Ectodermal cell (in vitro differentiated cells): ENCODE measurements at regions not wholly inside any gene's neighbourhood (a gene's known extent, or its start where the extent isn't known, plus 50 kb on each side); places are given as distances from the start of the nearest gene placed in this dataset.

Experiments
- H3K27ac ChIP-seq: 2 replicates; pipeline ENCODE4 v1.7.0; 2013; ENCODE audit warnings: mild to moderate bottlenecking, low read depth, low read length; ENCODE audit not compliant: insufficient read depth, poor library complexity, severe bottlenecking
- H3K27me3 ChIP-seq: 2 replicates; pipeline ENCODE4 v1.7.0; 2013; ENCODE audit warnings: mild to moderate bottlenecking, low read length; ENCODE audit not compliant: insufficient read depth, control insufficient read depth, poor library complexity, severe bottlenecking
- H3K36me3 ChIP-seq: one replicate; pipeline ENCODE4 v1.7.0; 2013; ENCODE audit warnings: low read length; ENCODE audit not compliant: control insufficient read depth, insufficient read depth
- H3K4me1 ChIP-seq: one replicate; pipeline ENCODE4 v1.7.0; 2013; ENCODE audit warnings: low read length; ENCODE audit not compliant: control insufficient read depth, insufficient read depth
- H3K4me3 ChIP-seq: 2 replicates; pipeline ENCODE4 v1.7.0; 2013; ENCODE audit warnings: low read depth, low read length, control low read depth; ENCODE audit not compliant: insufficient read depth
- H3K9me3 ChIP-seq: 2 replicates; pipeline ENCODE4 v1.7.0; 2013; ENCODE audit warnings: mild to moderate bottlenecking, low read length, moderate library complexity; ENCODE audit not compliant: control insufficient read depth
- WGBS, 2 experiments: methylation state at CpG; one replicate each; pipeline ENCODE4 v1.1.7; 2013; ENCODE audit warnings: missing lambda C conversion rate in 2 of 2; 5-methylcytosine and 5-hydroxymethylcytosine counted together

DNA sequence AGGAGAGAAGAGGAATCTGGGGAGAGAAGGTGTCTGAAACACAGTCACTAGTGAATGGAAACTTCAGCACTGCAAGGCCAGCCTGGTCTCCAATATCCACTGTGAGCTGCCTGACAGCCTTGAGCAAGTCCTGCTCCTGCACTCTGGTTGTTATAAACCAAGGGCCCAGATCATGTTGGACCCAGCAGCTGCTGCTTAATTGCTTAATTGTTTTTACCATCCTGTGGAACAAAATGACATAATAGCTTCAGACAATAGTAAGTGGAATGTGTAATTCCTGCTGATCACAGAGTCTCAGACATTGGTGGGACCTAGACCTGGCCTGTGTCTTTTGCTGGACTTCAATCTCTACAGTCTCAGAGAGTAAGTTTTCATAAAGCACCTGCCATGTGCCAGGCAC lies 833.7 kb downstream of the TFAP2A start:
- Histone ChIP-seq H3K27ac (no peak overlapping the region), H3K36me3 (no peaks in the 10 kb centered on the region), H3K4me3 (no peak overlapping the region), H3K27me3 (no peaks in the 10 kb centered on the region), H3K9me3 (no peaks in the 10 kb centered on the region), H3K4me1 (no peaks in the 10 kb centered on the region)

DNA sequence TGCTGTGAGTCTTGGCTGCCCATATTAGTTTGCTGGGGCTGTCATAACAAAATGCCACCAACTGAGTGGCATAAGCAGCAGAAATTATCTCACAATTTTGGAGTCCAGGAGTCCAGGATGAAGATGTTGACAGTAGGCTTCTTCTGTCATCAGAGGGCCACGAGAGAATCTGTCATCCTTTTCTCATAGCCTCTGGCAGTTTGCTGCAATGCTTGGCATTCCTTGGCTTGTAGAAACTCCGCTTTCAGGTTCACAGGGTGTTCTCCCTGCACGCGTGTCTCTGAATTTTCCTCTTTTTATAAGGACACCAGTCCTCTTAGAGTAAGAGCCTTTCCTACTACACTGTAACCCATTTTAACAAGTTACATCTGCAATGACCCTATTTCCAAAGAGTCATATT lies 838.4 kb downstream of the TFAP2A start:
- H3K27ac ChIP-seq: no peak overlapping the region
- no peak overlapping the region for H3K4me3 ChIP-seq
- H3K27me3 ChIP-seq: no peaks in the 10 kb centered on the region
- 93% methylated on average over 4 of the region's 4 CpGs for WGBS, 2 experiments
- no peaks in the 10 kb centered on the region for H3K36me3 ChIP-seq
- H3K4me1 ChIP-seq: no peaks in the 10 kb centered on the region
- H3K9me3 ChIP-seq: no peaks in the 10 kb centered on the region

DNA sequence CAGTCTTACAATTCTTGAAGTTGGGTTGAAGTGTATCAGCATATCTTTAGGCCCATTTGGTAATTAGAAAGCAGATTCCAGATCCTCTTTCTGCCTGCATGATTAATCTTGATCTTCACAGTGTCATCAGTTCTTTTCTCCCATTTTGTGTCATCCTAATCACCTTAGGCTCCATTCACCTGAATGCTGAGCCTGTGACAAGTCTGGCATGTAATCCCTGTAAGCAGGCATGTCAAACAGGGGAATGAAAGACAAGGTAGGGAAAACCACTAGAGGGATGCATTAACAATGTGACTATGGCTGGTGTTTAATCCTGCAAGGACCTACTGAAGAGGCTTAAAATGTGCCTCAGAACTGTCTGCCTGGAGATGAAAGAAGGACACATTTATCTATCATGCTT lies 848.8 kb downstream of the TFAP2A start:
- Histone ChIP-seq H3K9me3 (no peaks in the 10 kb centered on the region), H3K36me3 (no peaks in the 10 kb centered on the region), H3K4me3 (no peak overlapping the region), H3K27ac (no peak overlapping the region), H3K4me1 (no peaks in the 10 kb centered on the region), H3K27me3 (no peaks in the 10 kb centered on the region)

DNA sequence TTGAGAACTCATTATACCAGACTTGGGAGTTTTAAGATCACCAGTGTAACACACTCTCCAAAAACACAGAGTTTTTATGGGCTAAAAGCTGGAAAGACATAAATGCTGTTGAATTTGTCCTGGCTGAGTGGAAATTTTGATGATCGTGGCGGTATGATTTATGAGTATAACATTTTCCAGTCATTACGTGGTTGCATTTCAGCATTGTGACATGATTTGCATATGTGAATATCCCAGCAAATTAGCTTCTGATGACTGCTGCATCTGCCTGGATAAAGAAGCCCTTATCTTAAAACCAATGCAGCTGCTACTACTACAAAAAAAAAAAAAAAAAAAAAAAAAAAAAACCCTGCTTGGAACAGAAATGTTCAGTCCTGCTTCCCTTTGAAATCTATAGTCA lies 850.9 kb downstream of the TFAP2A start:
- Histone ChIP-seq H3K27me3 (no peaks in the 10 kb centered on the region), H3K4me3 (no peak overlapping the region), H3K4me1 (no peaks in the 10 kb centered on the region), H3K9me3 (no peaks in the 10 kb centered on the region), H3K27ac (no peak overlapping the region), H3K36me3 (no peaks in the 10 kb centered on the region)
- WGBS, 2 experiments: 65 to 67% methylated on average over 3 of the region's 3 CpGs

DNA sequence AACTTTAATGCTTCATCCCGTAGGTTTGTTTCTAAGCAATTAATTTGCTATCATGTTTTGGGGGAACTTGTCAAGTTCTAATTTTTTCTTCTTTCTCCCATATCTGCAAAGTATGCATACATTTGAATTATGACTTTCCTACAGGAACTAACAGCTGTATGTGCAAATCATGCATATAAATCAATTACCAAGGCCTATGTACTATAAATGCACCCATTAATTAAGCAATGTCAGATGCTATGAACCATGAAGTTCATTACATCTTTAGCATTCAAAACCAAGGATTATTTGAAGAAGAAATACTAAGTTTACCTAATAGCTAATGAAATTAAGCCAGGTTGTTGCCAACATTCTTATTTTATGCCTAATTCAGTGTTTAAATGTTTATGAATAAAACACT lies 851.3 kb downstream of the TFAP2A start:
- 100% methylated on average over 1 of the region's 1 CpG for WGBS, 2 experiments
- no peaks in the 10 kb centered on the region for H3K4me1 ChIP-seq

DNA sequence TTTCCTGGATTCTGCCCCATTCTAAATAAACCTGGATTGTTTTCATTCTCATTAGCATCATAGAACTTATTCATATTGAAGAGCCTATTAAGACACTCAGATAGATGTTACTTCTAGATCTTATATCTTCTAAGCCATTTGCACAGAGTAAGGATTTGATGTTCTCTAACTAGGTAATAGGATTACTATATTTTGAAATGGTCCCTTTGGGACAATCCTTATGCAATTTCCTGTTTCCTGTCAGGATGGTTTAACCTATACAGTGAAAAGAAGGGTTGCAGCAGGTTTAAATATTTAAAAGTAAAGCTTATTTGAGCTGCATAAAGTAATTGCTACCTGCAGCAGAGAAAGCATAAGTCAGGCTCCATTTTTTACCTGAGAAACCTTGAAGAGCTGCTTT lies 860.1 kb downstream of the TFAP2A start:
- Histone ChIP-seq H3K27ac (no peak overlapping the region), H3K9me3 (peaks cover 2% of the 10 kb centered on the region), H3K36me3 (no peaks in the 10 kb centered on the region), H3K4me3 (no peak overlapping the region), H3K4me1 (no peaks in the 10 kb centered on the region), H3K27me3 (no peaks in the 10 kb centered on the region)

More for the DNA sequence above, 851.3 kb downstream of the TFAP2A start:
- Histone ChIP-seq H3K4me3 (no peak overlapping the region), H3K27me3 (no peaks in the 10 kb centered on the region), H3K36me3 (no peaks in the 10 kb centered on the region), H3K9me3 (no peaks in the 10 kb centered on the region), H3K27ac (no peak overlapping the region)

DNA sequence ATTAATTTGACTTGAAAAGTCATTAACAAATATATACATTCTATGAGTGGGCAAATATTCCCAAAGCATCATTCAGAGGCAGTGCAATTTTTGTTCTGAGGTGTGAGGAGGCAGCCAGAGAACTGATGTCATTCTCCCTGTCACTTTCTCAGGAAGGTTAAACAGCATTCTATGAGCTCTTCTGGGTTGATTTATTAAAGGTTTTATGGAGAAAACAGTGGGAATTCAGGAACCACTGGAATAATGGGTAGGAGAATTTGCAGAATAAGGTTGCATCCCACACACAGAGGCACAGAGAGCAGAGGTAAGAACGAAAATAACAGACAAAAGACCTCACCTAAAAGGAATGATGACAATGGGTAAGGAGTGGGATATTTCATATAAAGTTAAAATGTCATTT lies 860.6 kb downstream of the TFAP2A start:
- H3K4me1 ChIP-seq: no peaks in the 10 kb centered on the region
- H3K4me3 ChIP-seq: no peak overlapping the region
- 67% methylated on average over 1 of the region's 1 CpG; no CpG with 5 or more reads in 1 of the 2 experiments for WGBS, 2 experiments
- no peak overlapping the region for H3K27ac ChIP-seq
- no peaks in the 10 kb centered on the region for H3K36me3 ChIP-seq
- peaks cover 2% of the 10 kb centered on the region for H3K9me3 ChIP-seq
- H3K27me3 ChIP-seq: no peaks in the 10 kb centered on the region

DNA sequence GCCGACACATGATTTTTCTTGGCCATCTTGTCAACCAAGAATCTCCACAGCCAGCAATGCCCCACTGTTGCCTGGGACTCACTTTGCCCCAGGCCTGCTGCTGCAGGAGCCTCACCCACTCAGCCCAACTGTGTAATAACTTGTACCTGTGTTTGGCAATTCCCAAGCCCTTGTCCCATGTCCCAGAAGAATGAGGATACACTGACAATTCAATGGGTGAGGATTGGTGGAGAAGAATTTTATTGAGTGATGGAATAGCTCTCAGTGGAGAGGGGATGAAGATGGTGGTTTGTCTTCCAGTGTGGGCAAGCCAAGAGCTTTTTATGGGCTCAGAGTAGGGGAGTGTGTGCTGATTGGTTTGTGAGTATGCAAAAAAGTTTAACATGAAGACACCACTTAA lies 861.9 kb downstream of the TFAP2A start:
- Histone ChIP-seq H3K27me3 (no peaks in the 10 kb centered on the region), H3K36me3 (no peaks in the 10 kb centered on the region), H3K9me3 (peaks cover 2% of the 10 kb centered on the region), H3K4me3 (no peak overlapping the region), H3K27ac (no peak overlapping the region), H3K4me1 (no peaks in the 10 kb centered on the region)
- 0 to 3% methylated on average over 1 of the region's 1 CpG for WGBS, 2 experiments

DNA sequence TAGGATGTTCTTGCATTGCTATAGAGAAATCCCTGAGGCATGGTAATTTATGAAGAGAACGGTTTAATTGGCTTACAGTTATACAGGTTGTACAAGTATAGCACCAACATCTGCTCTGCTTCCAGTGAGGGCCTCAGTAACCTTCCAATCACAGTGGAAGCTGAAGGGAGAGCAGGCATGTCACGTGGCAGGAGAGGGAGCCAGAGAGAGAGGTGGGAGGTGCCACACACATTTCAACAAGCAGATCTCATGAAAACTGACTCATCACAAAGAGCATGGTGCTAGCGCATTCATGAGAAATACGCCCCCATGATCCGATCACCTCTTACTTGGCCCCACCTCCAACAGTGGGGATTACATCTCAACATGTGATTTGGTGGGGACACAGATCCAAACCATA lies 871.2 kb downstream of the TFAP2A start:
- no peaks in the 10 kb centered on the region for H3K9me3 ChIP-seq
- 88 to 95% methylated on average over 5 of the region's 5 CpGs for WGBS, 2 experiments

DNA sequence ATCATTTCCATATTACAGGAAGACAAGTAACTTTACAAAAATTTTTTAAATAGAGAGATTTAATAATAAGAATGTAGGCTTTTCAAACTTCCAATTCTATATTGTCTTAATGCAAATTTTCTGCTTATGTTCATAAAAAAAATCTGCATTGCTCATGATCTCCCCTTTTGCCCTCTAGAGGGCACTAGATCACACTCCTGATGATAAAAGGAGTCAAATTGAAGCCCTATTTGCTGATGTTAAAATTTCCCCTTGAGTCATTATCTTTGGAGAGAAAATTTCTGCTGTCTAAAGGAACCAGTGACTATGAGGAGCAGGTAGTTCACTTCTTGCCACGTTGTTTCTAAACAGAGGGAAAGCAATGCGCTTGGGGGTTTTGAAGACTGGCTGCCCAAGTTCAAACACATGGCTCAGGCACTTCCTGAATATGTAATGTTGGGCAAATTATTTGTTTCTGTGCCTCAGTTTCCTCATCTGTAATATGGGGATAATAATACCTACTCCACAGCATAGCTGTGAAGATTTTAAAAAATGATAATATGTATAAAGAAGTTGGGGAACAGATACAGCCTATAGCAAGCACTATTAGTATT lies 874.2 kb downstream of the TFAP2A start:
- Histone ChIP-seq H3K4me1 (no peaks in the 10 kb centered on the region), H3K9me3 (no peaks in the 10 kb centered on the region), H3K27ac (no peak overlapping the region), H3K27me3 (no peaks in the 10 kb centered on the region), H3K36me3 (no peaks in the 10 kb centered on the region), H3K4me3 (no peak overlapping the region)
- WGBS, 2 experiments: 62 to 71% methylated on average over 2 of the region's 2 CpGs

More for the DNA sequence above, 871.2 kb downstream of the TFAP2A start:
- no peaks in the 10 kb centered on the region for H3K27me3 ChIP-seq
- H3K4me3 ChIP-seq: no peak overlapping the region
- H3K36me3 ChIP-seq: no peaks in the 10 kb centered on the region
- no peaks in the 10 kb centered on the region for H3K4me1 ChIP-seq
- H3K27ac ChIP-seq: no peak overlapping the region

DNA sequence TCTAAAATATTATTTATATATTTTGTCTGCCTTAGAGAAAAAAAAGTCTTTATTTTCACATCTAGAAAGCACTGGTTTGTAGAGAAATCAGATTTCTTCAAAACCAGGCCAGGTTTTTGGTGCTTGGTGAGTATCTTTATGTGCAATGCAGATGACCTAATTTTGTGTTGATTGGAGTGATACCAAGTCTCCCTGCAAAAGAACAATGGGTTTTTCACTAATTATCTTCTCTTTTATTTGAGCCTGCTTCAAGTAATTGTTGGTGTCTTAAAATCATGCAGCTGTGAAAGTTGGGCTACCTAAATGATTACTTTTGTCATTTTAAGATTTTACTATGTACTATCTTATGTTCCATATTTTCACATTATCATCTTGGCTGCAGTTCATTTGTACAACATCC lies 874.7 kb downstream of the TFAP2A start:
- Histone ChIP-seq H3K27ac (no peak overlapping the region), H3K27me3 (no peaks in the 10 kb centered on the region), H3K4me1 (no peaks in the 10 kb centered on the region), H3K4me3 (no peak overlapping the region), H3K36me3 (no peaks in the 10 kb centered on the region), H3K9me3 (no peaks in the 10 kb centered on the region)
